ENCODE measurements at regions not wholly inside any gene's neighbourhood (a gene's known extent, or its start where the extent isn't known, plus 50 kb on each side); places are given as distances from the start of the nearest gene placed in this dataset.

DNA sequence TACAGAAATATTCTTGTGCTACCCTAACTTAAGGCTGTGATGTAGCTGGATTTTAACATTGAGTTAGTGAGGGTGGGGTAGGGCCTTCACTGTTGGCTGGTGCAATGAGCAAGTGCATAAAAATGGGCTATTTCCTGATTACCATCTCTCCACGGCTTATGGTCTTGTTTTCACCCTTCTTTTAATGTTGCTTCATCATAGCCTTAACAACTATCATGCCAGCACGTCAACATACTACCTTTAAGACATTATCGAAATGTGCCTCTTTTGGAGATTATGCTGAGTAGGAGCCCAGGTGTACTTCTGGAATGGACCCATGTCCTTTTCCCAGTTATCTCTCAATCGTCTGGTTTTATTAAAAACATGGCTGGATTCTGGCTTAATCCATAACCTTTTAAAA is 350.9 kb upstream of the ACTBL2 start:
- Mint-ChIP-seq H3K4me1 (ENCODE audit: low read depth, unreplicated experiment) (peaks cover 33% of the 10 kb centered on the region), H3K27me3 (ENCODE audit: low read depth, unreplicated experiment) (no peaks in the 10 kb centered on the region), H3K9me3 (ENCODE audit: unreplicated experiment) (no peaks in the 10 kb centered on the region), H3K36me3 (ENCODE audit: low read depth, unreplicated experiment) (peaks cover 5% of the 10 kb centered on the region), H3K4me3 (ENCODE audit: unreplicated experiment) (no peak overlapping the region), H3K27ac (ENCODE audit: unreplicated experiment) (peak overlapping the region; percentile 12)
- DNase-seq (ENCODE audit: low read depth) = no peak
- FAIRE-seq = no peak
- no peaks in the 10 kb centered on the region for H3K27me3 ChIP-seq (ENCODE audit: insufficient read depth, low read length)
- no peaks in the 10 kb centered on the region for H4K20me1 ChIP-seq (ENCODE audit: insufficient read depth, low read length)
- H3K4me3 ChIP-seq (ENCODE audit: insufficient read depth, low read depth, low read length) = no peak overlapping the region
- H3K27ac ChIP-seq (ENCODE audit: low read depth, low read length) = peak overlapping the region; percentile 30
- no peaks in the 10 kb centered on the region for H3K9me3 ChIP-seq (ENCODE audit: insufficient read depth, low read depth, low read length)
- TF ChIP-seq, protein P1, sequence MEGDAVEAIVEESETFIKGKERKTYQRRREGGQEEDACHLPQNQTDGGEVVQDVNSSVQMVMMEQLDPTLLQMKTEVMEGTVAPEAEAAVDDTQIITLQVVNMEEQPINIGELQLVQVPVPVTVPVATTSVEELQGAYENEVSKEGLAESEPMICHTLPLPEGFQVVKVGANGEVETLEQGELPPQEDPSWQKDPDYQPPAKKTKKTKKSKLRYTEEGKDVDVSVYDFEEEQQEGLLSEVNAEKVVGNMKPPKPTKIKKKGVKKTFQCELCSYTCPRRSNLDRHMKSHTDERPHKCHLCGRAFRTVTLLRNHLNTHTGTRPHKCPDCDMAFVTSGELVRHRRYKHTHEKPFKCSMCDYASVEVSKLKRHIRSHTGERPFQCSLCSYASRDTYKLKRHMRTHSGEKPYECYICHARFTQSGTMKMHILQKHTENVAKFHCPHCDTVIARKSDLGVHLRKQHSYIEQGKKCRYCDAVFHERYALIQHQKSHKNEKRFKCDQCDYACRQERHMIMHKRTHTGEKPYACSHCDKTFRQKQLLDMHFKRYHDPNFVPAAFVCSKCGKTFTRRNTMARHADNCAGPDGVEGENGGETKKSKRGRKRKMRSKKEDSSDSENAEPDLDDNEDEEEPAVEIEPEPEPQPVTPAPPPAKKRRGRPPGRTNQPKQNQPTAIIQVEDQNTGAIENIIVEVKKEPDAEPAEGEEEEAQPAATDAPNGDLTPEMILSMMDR (IDR thresholded peaks at IDR 0.05; ENCODE audit: insufficient read depth, low read depth, low read length) = no peak
- TF ChIP-seq EZH2 (IDR thresholded peaks at IDR 0.05; ENCODE audit: insufficient read depth, low read length) = no peak
- no peak overlapping the region for H2AFZ ChIP-seq (ENCODE audit: low read depth, low read length)
- no peak overlapping the region for H3K9ac ChIP-seq (ENCODE audit: low read length)
- H3K4me1 ChIP-seq (ENCODE audit: insufficient read depth, low read length) = peaks cover 26% of the 10 kb centered on the region
- no peaks in the 10 kb centered on the region for H3K36me3 ChIP-seq (ENCODE audit: insufficient read depth, low read length)
- H3K4me2 ChIP-seq (ENCODE audit: low read length) = no peak overlapping the region
- H3K79me2 ChIP-seq (ENCODE audit: insufficient read depth, low read length) = no peaks in the 10 kb centered on the region

DNA sequence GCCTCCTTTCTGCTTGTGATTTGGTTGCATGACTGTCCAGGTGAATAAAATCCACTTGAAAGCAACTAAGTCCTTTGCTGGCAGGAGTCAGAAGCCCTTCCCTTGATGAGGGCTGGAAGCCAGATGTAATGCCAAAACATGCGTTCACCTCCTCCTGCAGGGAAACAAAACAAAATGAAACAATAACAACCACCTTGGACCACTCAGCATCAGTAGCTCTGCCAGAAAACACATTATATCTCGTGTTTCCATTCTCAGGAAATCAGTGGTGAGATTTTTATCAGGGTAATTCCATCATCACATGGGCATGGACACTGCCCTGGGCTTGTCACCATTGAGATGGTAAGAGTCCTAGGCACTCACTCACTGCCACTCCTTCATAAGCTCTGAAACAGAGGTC is 350.3 kb upstream of the ACTBL2 start:
- peak; percentile 89 for FAIRE-seq

DNA sequence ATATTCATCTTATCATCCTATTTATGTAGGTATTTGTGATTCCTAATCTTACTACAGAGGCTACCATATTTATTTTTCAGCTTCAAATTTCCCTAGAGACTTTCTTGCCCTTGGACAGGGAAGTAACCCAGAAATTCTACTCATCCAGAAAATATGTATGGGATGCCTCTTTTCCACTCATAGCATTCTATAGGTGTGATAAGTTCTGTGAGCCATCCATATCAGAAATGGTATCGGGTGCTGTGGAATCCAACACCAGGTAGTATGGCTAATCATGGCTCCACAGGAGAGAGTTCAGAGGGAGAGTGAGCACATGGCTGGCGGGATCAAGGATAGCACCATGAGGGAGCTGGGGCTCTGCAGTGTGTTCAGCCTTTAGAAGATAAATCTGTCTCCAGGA is 349.3 kb upstream of the ACTBL2 start:
- no peak for DNase-seq (ENCODE audit: low read depth)
- H3K27ac Mint-ChIP-seq (ENCODE audit: unreplicated experiment) = peak overlapping the region; percentile 75
- Histone ChIP-seq H3K36me3 (ENCODE audit: insufficient read depth, low read length) (no peaks in the 10 kb centered on the region), H4K20me1 (ENCODE audit: insufficient read depth, low read length) (no peaks in the 10 kb centered on the region), H3K27ac (ENCODE audit: low read depth, low read length) (peak overlapping the region; percentile 30), H3K9ac (ENCODE audit: low read length) (no peak overlapping the region), H2AFZ (ENCODE audit: low read depth, low read length) (no peak overlapping the region), H3K79me2 (ENCODE audit: insufficient read depth, low read length) (no peaks in the 10 kb centered on the region), H3K4me1 (ENCODE audit: insufficient read depth, low read length) (peaks cover 15% of the 10 kb centered on the region), H3K9me3 (ENCODE audit: insufficient read depth, low read depth, low read length) (no peaks in the 10 kb centered on the region), H3K4me2 (ENCODE audit: low read length) (no peak overlapping the region), H3K27me3 (ENCODE audit: insufficient read depth, low read length) (no peaks in the 10 kb centered on the region), H3K4me3 (ENCODE audit: insufficient read depth, low read depth, low read length) (no peak overlapping the region)
- TF ChIP-seq EZH2 (IDR thresholded peaks at IDR 0.05; ENCODE audit: insufficient read depth, low read length) = no peak
- TF ChIP-seq, protein P1 (IDR thresholded peaks at IDR 0.05; ENCODE audit: insufficient read depth, low read depth, low read length) = no peak
- FAIRE-seq = peak; percentile 83
- no peak overlapping the region for H3K4me3 Mint-ChIP-seq (ENCODE audit: unreplicated experiment)
- H3K4me1 Mint-ChIP-seq (ENCODE audit: low read depth, unreplicated experiment) = peaks cover 20% of the 10 kb centered on the region
- no peaks in the 10 kb centered on the region for H3K9me3 Mint-ChIP-seq (ENCODE audit: unreplicated experiment)
- H3K36me3 Mint-ChIP-seq (ENCODE audit: low read depth, unreplicated experiment) = peaks cover 3% of the 10 kb centered on the region
- no peaks in the 10 kb centered on the region for H3K27me3 Mint-ChIP-seq (ENCODE audit: low read depth, unreplicated experiment)

More for the DNA sequence above, 350.3 kb upstream of the ACTBL2 start:
- Mint-ChIP-seq H3K4me3 (ENCODE audit: unreplicated experiment) (no peak overlapping the region), H3K27me3 (ENCODE audit: low read depth, unreplicated experiment) (no peaks in the 10 kb centered on the region), H3K36me3 (ENCODE audit: low read depth, unreplicated experiment) (peaks cover 5% of the 10 kb centered on the region), H3K27ac (ENCODE audit: unreplicated experiment) (peak overlapping the region; percentile 34), H3K9me3 (ENCODE audit: unreplicated experiment) (no peaks in the 10 kb centered on the region), H3K4me1 (ENCODE audit: low read depth, unreplicated experiment) (peaks cover 30% of the 10 kb centered on the region)
- Histone ChIP-seq H4K20me1 (ENCODE audit: insufficient read depth, low read length) (no peaks in the 10 kb centered on the region), H3K36me3 (ENCODE audit: insufficient read depth, low read length) (no peaks in the 10 kb centered on the region), H3K4me1 (ENCODE audit: insufficient read depth, low read length) (peaks cover 21% of the 10 kb centered on the region), H3K4me3 (ENCODE audit: insufficient read depth, low read depth, low read length) (no peak overlapping the region), H3K27ac (ENCODE audit: low read depth, low read length) (peak overlapping the region; percentile 30), H2AFZ (ENCODE audit: low read depth, low read length) (peak overlapping the region; percentile 33), H3K27me3 (ENCODE audit: insufficient read depth, low read length) (no peaks in the 10 kb centered on the region), H3K4me2 (ENCODE audit: low read length) (no peak overlapping the region), H3K9ac (ENCODE audit: low read length) (no peak overlapping the region), H3K9me3 (ENCODE audit: insufficient read depth, low read depth, low read length) (no peaks in the 10 kb centered on the region), H3K79me2 (ENCODE audit: insufficient read depth, low read length) (no peaks in the 10 kb centered on the region)
- TF ChIP-seq, protein P1 (IDR thresholded peaks at IDR 0.05; ENCODE audit: insufficient read depth, low read depth, low read length) = no peak
- TF ChIP-seq EZH2 (IDR thresholded peaks at IDR 0.05; ENCODE audit: insufficient read depth, low read length) = no peak
- DNase-seq (ENCODE audit: low read depth) = no peak
